Mesendoderm (in vitro differentiated cells): ENCODE measurements at regions not wholly inside any gene's neighbourhood (a gene's known extent, or its start where the extent isn't known, plus 50 kb on each side); places are given as distances from the start of the nearest gene placed in this dataset.

Experiments used
- DNase-seq: peaks from one replicate; pipeline ENCODE4 v3.0.0; 2013
- H2AK5ac ChIP-seq: 2 replicates; pipeline ENCODE4 v1.6.1; 2013; ENCODE audit warnings: low read length, inconsistent platforms
- H2BK120ac ChIP-seq: 2 replicates; pipeline ENCODE4 v1.6.1; 2013; ENCODE audit warnings: low read depth, mild to moderate bottlenecking, low read length, moderate library complexity, mixed read lengths
- H2BK15ac ChIP-seq: replicated peaks from 2 replicates; pipeline ENCODE4 v1.6.1; 2013; ENCODE audit warnings: low read depth, mild to moderate bottlenecking, moderate library complexity
- H2BK5ac ChIP-seq: 2 replicates; pipeline ENCODE4 v1.6.1; 2013; ENCODE audit warnings: low read length, inconsistent platforms
- H3K18ac ChIP-seq: 2 replicates; pipeline ENCODE4 v1.6.1; 2013; ENCODE audit warnings: mild to moderate bottlenecking, low read length, mixed read lengths
- H3K23ac ChIP-seq: one replicate; pipeline ENCODE4 v1.6.1; 2013; ENCODE audit warnings: low read length
- H3K27ac ChIP-seq: 2 replicates; pipeline ENCODE4 v1.5.1; 2013; ENCODE audit warnings: low read depth, mild to moderate bottlenecking, inconsistent platforms, low read length, moderate library complexity
- H3K27me3 ChIP-seq: 2 replicates; pipeline ENCODE4 v1.6.1; 2013; ENCODE audit warnings: low read length, control low read depth, mild to moderate bottlenecking, inconsistent platforms; ENCODE audit not compliant: insufficient read depth, poor library complexity
- H3K36me3 ChIP-seq: 2 replicates; pipeline ENCODE4 v1.6.1; 2013; ENCODE audit warnings: low read length, inconsistent platforms; ENCODE audit not compliant: control insufficient read depth, insufficient read depth
- H3K4ac ChIP-seq: one replicate; pipeline ENCODE4 v1.6.1; 2013; ENCODE audit warnings: low read depth, mild to moderate bottlenecking, low read length, moderate library complexity
- H3K4me1 ChIP-seq: 2 replicates; pipeline ENCODE4 v1.6.1; 2013; ENCODE audit warnings: low read depth, low read length, inconsistent platforms; ENCODE audit not compliant: control insufficient read depth
- H3K4me2 ChIP-seq: 2 replicates; pipeline ENCODE4 v1.6.1; 2013; ENCODE audit warnings: low read length
- H3K4me3 ChIP-seq: 2 replicates; pipeline ENCODE4 v1.5.1; 2013; ENCODE audit warnings: mild to moderate bottlenecking, low read length
- H3K56ac ChIP-seq: one replicate; pipeline ENCODE4 v1.6.1; 2013; ENCODE audit warnings: low read length
- H3K79me1 ChIP-seq: 2 replicates; pipeline ENCODE4 v1.6.1; 2013; ENCODE audit warnings: low read length, inconsistent platforms
- H3K79me2 ChIP-seq: 2 replicates; pipeline ENCODE4 v1.6.1; 2013; ENCODE audit warnings: mild to moderate bottlenecking, low read length; ENCODE audit not compliant: control insufficient read depth, insufficient read depth
- H3K9ac ChIP-seq: 2 replicates; pipeline ENCODE4 v1.6.1; 2013; ENCODE audit warnings: low read length, inconsistent platforms
- H4K5ac ChIP-seq: one replicate; pipeline ENCODE4 v1.6.1; 2013; ENCODE audit warnings: low read length
- H4K8ac ChIP-seq: one replicate; pipeline ENCODE4 v1.6.1; 2013; ENCODE audit warnings: low read depth, mild to moderate bottlenecking, control low read depth, low read length, moderate library complexity
- WGBS: extraction: QIAGEN DNeasy Blood & Tissue Kit; methylation state at CpG from one replicate; pipeline ENCODE4 v1.1.7; 2013; ENCODE audit warnings: low lambda C conversion rate, missing lambda C conversion rate; ENCODE audit not compliant: insufficient coverage; ENCODE audit errors: extremely low coverage; 5-methylcytosine and 5-hydroxymethylcytosine counted together

DNA sequence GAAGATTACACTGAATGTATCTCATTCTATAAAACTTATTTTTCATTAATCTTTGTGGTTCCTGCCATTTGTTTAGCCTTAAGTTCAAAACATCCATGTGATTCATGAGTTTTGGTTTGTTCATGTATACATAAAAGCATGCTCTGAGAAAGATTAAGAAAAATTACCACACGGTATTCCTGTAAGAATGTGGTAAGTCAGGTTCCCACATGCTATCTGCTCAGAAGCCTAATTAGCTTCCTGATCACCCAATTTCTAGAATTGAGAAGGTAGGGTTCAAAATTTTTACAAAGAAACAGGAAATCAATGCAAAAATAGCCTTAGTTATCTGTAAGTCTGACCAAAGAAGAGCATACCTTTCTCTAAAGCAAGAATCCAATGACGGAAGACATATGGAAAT, 241.6 kb upstream of the VRK2 start:
- no peaks in the 10 kb centered on the region for H3K79me2 ChIP-seq
- no peak overlapping the region for H2BK15ac ChIP-seq
- no peak overlapping the region for H2AK5ac ChIP-seq
- no peak overlapping the region for H4K8ac ChIP-seq
- no peak overlapping the region for H4K5ac ChIP-seq
- no peaks in the 10 kb centered on the region for H3K79me1 ChIP-seq
- H3K18ac ChIP-seq: no peak overlapping the region
- no peak overlapping the region for H3K4me2 ChIP-seq
- H3K27me3 ChIP-seq: no peaks in the 10 kb centered on the region
- no peak overlapping the region for H2BK120ac ChIP-seq
- DNase-seq: no peak
- no peak overlapping the region for H3K27ac ChIP-seq
- H2BK5ac ChIP-seq: no peak overlapping the region
- no peaks in the 10 kb centered on the region for H3K36me3 ChIP-seq
- no peak overlapping the region for H3K4me3 ChIP-seq
- no peak overlapping the region for H3K9ac ChIP-seq
- H3K4me1 ChIP-seq: no peaks in the 10 kb centered on the region
- H3K4ac ChIP-seq: no peak overlapping the region
- WGBS: no CpG with 5 or more reads among the region's 2 CpGs
- no peak overlapping the region for H3K56ac ChIP-seq
- no peak overlapping the region for H3K23ac ChIP-seq

DNA sequence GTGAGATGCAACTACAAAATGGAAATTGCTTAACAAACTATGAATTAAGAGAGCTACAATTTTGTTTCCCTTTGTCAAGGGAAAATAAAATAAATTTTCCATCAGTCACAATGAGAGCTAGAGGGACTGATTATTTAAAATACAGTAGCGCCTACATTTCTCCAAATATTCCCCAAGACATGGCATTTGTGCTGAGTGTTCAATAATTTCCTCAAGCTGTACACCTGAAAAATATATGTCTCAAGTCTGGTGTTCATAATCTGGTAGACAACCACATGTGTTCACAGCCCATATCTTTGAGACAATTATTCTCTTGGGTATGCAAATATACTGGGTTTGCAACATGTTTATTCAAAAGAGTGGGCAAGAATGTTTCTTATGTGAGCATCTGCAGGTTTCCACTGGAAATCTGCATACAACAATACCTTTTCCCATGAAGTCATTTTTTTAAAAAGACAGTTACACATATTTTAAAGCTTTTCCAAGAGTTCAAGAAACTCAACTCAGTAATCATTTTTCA, 240.1 kb upstream of the VRK2 start:
- no peak overlapping the region for H4K8ac ChIP-seq
- no peak overlapping the region for H3K4ac ChIP-seq
- no peaks in the 10 kb centered on the region for H3K79me2 ChIP-seq
- no peak overlapping the region for H3K18ac ChIP-seq
- no peak overlapping the region for H3K56ac ChIP-seq
- H3K4me3 ChIP-seq: no peak overlapping the region
- H2BK15ac ChIP-seq: no peak overlapping the region
- no peaks in the 10 kb centered on the region for H3K4me1 ChIP-seq
- no peaks in the 10 kb centered on the region for H3K36me3 ChIP-seq
- H3K27me3 ChIP-seq: no peaks in the 10 kb centered on the region
- no peak overlapping the region for H2BK5ac ChIP-seq
- no peak overlapping the region for H2AK5ac ChIP-seq
- H2BK120ac ChIP-seq: no peak overlapping the region
- no peak overlapping the region for H4K5ac ChIP-seq
- DNase-seq: no peak
- H3K79me1 ChIP-seq: no peaks in the 10 kb centered on the region
- H3K9ac ChIP-seq: no peak overlapping the region
- no CpG with 5 or more reads among the region's 1 CpG for WGBS
- H3K4me2 ChIP-seq: no peak overlapping the region
- no peak overlapping the region for H3K27ac ChIP-seq
- no peak overlapping the region for H3K23ac ChIP-seq

DNA sequence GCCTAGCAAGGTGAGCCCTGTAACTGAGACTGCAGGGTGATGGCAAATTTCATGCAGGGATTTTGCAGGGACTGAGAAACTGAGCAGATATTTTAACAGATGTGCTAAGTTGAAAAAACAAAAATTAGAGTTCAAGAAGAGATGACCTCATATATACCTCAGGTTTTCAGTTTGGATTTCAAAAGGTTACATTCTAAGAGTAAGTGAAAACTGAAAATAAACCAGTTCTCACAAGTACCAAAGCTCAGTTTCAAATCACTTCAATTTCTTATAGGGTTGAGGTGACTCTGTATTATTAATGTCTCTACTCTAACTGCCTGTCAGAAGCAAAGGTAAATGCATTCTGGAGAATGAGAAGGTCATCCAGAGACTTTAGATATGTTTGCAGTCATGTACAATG, 237.4 kb upstream of the VRK2 start:
- Histone ChIP-seq H3K4me1 (no peaks in the 10 kb centered on the region), H3K4me3 (no peak overlapping the region), H4K5ac (no peak overlapping the region), H3K36me3 (no peaks in the 10 kb centered on the region), H2BK15ac (no peak overlapping the region), H2BK5ac (no peak overlapping the region), H3K18ac (no peak overlapping the region), H3K56ac (no peak overlapping the region), H3K4ac (no peak overlapping the region), H3K23ac (no peak overlapping the region), H4K8ac (no peak overlapping the region), H3K79me2 (no peaks in the 10 kb centered on the region), H3K27me3 (no peaks in the 10 kb centered on the region), H3K4me2 (no peak overlapping the region), H3K27ac (no peak overlapping the region), H3K9ac (no peak overlapping the region), H3K79me1 (no peaks in the 10 kb centered on the region), H2BK120ac (no peak overlapping the region), H2AK5ac (no peak overlapping the region)
- DNase-seq: no peak

DNA sequence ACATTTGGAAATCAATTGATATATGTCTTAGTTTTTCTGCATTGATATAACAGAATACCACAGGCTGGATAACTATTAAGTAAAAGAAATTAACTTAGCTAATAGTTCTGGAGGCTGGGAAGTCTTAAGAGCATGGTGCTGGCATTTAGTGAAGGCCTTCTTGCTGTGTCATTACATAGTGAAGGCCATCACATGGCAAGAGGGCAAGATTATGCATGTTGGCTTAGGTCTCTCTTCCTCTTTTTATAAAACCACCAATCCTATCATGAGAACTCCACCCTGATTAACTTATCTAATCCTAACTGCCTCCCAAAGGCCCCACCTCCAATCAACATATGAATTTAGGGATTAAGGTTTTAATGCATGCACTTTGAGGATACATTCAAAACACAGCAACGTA, 225.5 kb upstream of the VRK2 start:
- DNase-seq: no peak
- Histone ChIP-seq H3K9ac (no peak overlapping the region), H3K36me3 (no peaks in the 10 kb centered on the region), H3K27me3 (no peaks in the 10 kb centered on the region), H2BK120ac (no peak overlapping the region), H3K4me3 (no peak overlapping the region), H4K5ac (no peak overlapping the region), H3K4me2 (no peak overlapping the region), H3K18ac (no peak overlapping the region), H2AK5ac (no peak overlapping the region), H3K4ac (no peak overlapping the region), H3K23ac (no peak overlapping the region), H4K8ac (no peak overlapping the region), H3K27ac (no peak overlapping the region), H3K79me1 (no peaks in the 10 kb centered on the region), H3K4me1 (no peaks in the 10 kb centered on the region), H2BK15ac (no peak overlapping the region), H2BK5ac (no peak overlapping the region), H3K56ac (no peak overlapping the region), H3K79me2 (no peaks in the 10 kb centered on the region)
- no CpG with 5 or more reads among the region's 1 CpG for WGBS

DNA sequence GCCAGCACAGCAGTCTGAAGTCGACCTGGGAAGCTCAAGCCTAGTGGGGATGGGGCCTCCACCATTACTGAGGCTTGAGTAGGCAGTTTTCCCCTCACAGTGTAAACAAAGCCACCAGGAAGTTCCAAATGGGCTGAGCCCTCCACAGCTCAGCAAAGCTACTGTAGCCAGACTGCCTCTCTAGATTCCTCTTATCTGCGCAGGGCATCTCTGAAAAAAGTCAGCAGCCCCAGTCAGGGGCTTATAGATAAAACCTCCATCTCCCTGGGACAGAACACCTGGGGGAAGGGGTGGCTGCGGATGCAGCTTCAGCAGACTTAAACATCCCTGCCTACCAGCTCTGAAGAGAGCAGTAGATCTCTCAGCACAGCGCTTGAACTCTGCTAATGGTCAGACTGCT, 218.4 kb upstream of the VRK2 start:
- Histone ChIP-seq H3K27ac (no peak overlapping the region), H4K8ac (no peak overlapping the region), H3K4me2 (no peak overlapping the region), H2BK120ac (no peak overlapping the region), H3K23ac (no peak overlapping the region), H2BK15ac (no peak overlapping the region), H3K27me3 (no peaks in the 10 kb centered on the region), H3K36me3 (no peaks in the 10 kb centered on the region), H3K56ac (no peak overlapping the region), H3K79me1 (no peaks in the 10 kb centered on the region), H3K4ac (no peak overlapping the region), H3K4me3 (no peak overlapping the region), H3K18ac (no peak overlapping the region), H3K79me2 (no peaks in the 10 kb centered on the region), H2BK5ac (no peak overlapping the region), H2AK5ac (no peak overlapping the region), H3K9ac (no peak overlapping the region), H4K5ac (no peak overlapping the region), H3K4me1 (no peaks in the 10 kb centered on the region)
- DNase-seq: peak; percentile 33
- no CpG with 5 or more reads among the region's 4 CpGs for WGBS

DNA sequence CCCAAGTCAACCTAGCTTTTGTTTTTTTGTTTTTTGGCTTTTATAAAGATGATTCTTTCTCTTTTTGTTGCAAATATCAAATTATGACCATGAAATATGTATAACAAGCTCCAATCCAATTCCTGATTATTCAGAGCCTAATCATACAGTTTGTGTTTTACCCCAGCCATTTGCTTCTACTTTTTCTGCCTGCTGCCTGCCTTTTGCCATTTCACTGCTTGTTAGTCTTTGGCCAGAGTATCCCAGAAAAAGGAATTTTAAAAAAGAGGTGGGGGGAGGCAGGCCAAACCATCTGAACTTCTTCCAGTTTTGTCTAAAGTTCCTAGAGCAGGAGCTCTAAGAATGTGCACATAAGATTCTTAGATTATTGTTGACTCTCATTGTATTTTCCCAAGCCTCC, 211.9 kb upstream of the VRK2 start:
- H4K8ac ChIP-seq: no peak overlapping the region
- no peak overlapping the region for H2BK5ac ChIP-seq
- no peak overlapping the region for H2BK120ac ChIP-seq
- H3K4me2 ChIP-seq: no peak overlapping the region
- no peaks in the 10 kb centered on the region for H3K4me1 ChIP-seq
- H3K23ac ChIP-seq: no peak overlapping the region
- H3K27me3 ChIP-seq: no peaks in the 10 kb centered on the region
- no peak overlapping the region for H4K5ac ChIP-seq
- no peak overlapping the region for H3K27ac ChIP-seq
- H3K18ac ChIP-seq: no peak overlapping the region
- no peak overlapping the region for H3K56ac ChIP-seq
- H3K79me1 ChIP-seq: no peaks in the 10 kb centered on the region
- no peak overlapping the region for H3K9ac ChIP-seq
- no peaks in the 10 kb centered on the region for H3K36me3 ChIP-seq
- H3K4me3 ChIP-seq: no peak overlapping the region
- no peak overlapping the region for H2BK15ac ChIP-seq
- H3K79me2 ChIP-seq: no peaks in the 10 kb centered on the region
- H2AK5ac ChIP-seq: no peak overlapping the region
- no peak for DNase-seq
- no peak overlapping the region for H3K4ac ChIP-seq
